GM23338 (cell line): ENCODE measurements at regions not wholly inside any gene's neighbourhood (a gene's known extent, or its start where the extent isn't known, plus 50 kb on each side); places are given as distances from the start of the nearest gene placed in this dataset.

Experiments
- ATAC-seq: fragments of 200-7000 bp; cut with Tn5 transposase; 3 replicates; pipeline ENCODE4 v1.9.1; 2020
- DNase-seq: peaks from one replicate; pipeline ENCODE4 v3.0.0-alpha.2; 2015; ENCODE audit warnings: low spot score
- H2AFZ ChIP-seq: fragments of 200-600 bp; sonication (generic); 2 replicates; pipeline ENCODE4 v1.8.0; 2016; ENCODE audit warnings: antibody characterized with exemption, mild to moderate bottlenecking, moderate library complexity
- H3F3A ChIP-seq: fragments of 200-600 bp; sonication (generic); replicated peaks from 2 replicates; pipeline ENCODE4 v1.8.0; 2017; ENCODE audit warnings: antibody characterized with exemption, mixed run types, low read depth
- H3K27ac ChIP-seq: fragments of 200-600 bp; sonication (generic); 2 replicates; pipeline ENCODE4 v1.6.1; 2016; ENCODE audit warnings: low read depth
- H3K27me3 ChIP-seq: fragments of 200-600 bp; sonication (generic); 2 replicates; pipeline ENCODE4 v1.8.0; 2016; ENCODE audit warnings: mild to moderate bottlenecking, mixed run types, moderate library complexity; ENCODE audit not compliant: insufficient read depth
- H3K36me3 ChIP-seq: fragments of 200-600 bp; sonication (generic); 2 replicates; pipeline ENCODE4 v1.8.0; 2016; ENCODE audit warnings: mild to moderate bottlenecking; ENCODE audit not compliant: insufficient read depth
- H3K4me1 ChIP-seq: fragments of 200-600 bp; sonication (generic); 2 replicates; pipeline ENCODE4 v1.8.0; 2016; ENCODE audit warnings: mild to moderate bottlenecking, moderate library complexity; ENCODE audit not compliant: insufficient read depth
- H3K4me2 ChIP-seq: fragments of 200-600 bp; sonication (generic); 2 replicates; pipeline ENCODE4 v1.7.1; 2017; ENCODE audit warnings: mixed run types
- H3K4me3 ChIP-seq: fragments of 200-600 bp; sonication (generic); 2 replicates; pipeline ENCODE4 v1.6.1; 2016; ENCODE audit warnings: mixed run types
- H3K79me2 ChIP-seq: fragments of 200-600 bp; sonication (generic); replicated peaks from 2 replicates; pipeline ENCODE4 v1.8.0; 2017; ENCODE audit warnings: mild to moderate bottlenecking; ENCODE audit not compliant: insufficient read depth
- H3K9me2 ChIP-seq: fragments of 200-600 bp; sonication (generic); 2 replicates; pipeline ENCODE4 v1.8.0; 2017; ENCODE audit not compliant: insufficient read depth
- H4K20me1 ChIP-seq: fragments of 200-600 bp; sonication (generic); replicated peaks from 2 replicates; pipeline ENCODE4 v1.8.0; 2017; ENCODE audit warnings: mild to moderate bottlenecking; ENCODE audit not compliant: insufficient read depth
- H3K27ac Mint-ChIP-seq: 2 replicates; pipeline ENCODE4 v1.8.0; 2020; ENCODE audit warnings: inconsistent platforms, mild to moderate bottlenecking, moderate library complexity, mixed read lengths
- H3K27me3 Mint-ChIP-seq: 3 replicates; pipeline ENCODE4 v1.8.0; 2022; ENCODE audit warnings: low read depth, mild to moderate bottlenecking, moderate library complexity, mixed read lengths, inconsistent platforms; ENCODE audit not compliant: insufficient read depth, poor library complexity
- H3K36me3 Mint-ChIP-seq: 3 replicates; pipeline ENCODE4 v1.8.0; 2021; ENCODE audit warnings: low read depth, mild to moderate bottlenecking, inconsistent platforms, moderate library complexity, mixed read lengths
- H3K4me1 Mint-ChIP-seq: 3 replicates; pipeline ENCODE4 v1.8.0; 2020; ENCODE audit warnings: mild to moderate bottlenecking, inconsistent platforms, mixed read lengths
- H3K4me3 Mint-ChIP-seq: 3 replicates; pipeline ENCODE4 v1.8.0; 2021; ENCODE audit warnings: moderate library complexity, mild to moderate bottlenecking, inconsistent platforms, mixed read lengths
- H3K9me3 Mint-ChIP-seq: 3 replicates; pipeline ENCODE4 v1.8.0; 2020; ENCODE audit warnings: moderate library complexity, mild to moderate bottlenecking, inconsistent platforms, mixed read lengths
- EZH2 ChIP-seq: fragments of 200-600 bp; sonication (generic); IDR thresholded peaks from one replicate; pipeline ENCODE4 v1.8.0; 2017; ENCODE audit warnings: antibody characterized with exemption, mild to moderate bottlenecking, low read depth; ENCODE audit not compliant: unreplicated experiment
- EZH2phosphoT487 ChIP-seq: fragments of 200-600 bp; sonication (generic); IDR thresholded peaks from one replicate; pipeline ENCODE4 v1.8.1; 2018; ENCODE audit warnings: antibody characterized with exemption; ENCODE audit not compliant: unreplicated experiment
- NANOG ChIP-seq: IDR thresholded peaks from 2 replicates; pipeline ENCODE4 v1.6.1; 2016; ENCODE audit warnings: antibody characterized with exemption, borderline replicate concordance
- POLR2AphosphoS5 ChIP-seq: IDR thresholded peaks from 2 replicates; pipeline ENCODE4 v1.6.1; 2016; ENCODE audit warnings: antibody characterized with exemption, low read depth
- ZNF114 ChIP-seq: fragments of 250-450 bp; sonication (Bioruptor Pico); IDR thresholded peaks from 2 replicates; pipeline ENCODE4 v1.5.0; 2020; ENCODE audit warnings: mild to moderate bottlenecking, moderate library complexity
- ZNF462 ChIP-seq: fragments of 250-450 bp; sonication (Bioruptor Pico); IDR thresholded peaks from 2 replicates; pipeline ENCODE4 v1.5.0; 2020; ENCODE audit warnings: mild to moderate bottlenecking, moderate library complexity

GRCh38 chr5:53319315-53319714, 161.1 kb upstream of the FST start (continued):
- TF ChIP-seq ZNF462 (CRISPR knock-in tag) (no peak), POLR2AphosphoS5 (no peak)

- Mint-ChIP-seq H3K27me3 (no peaks in the 10 kb centered on the region), H3K4me3 (no peak overlapping the region), H3K27ac (no peak overlapping the region), H3K9me3 (peaks cover 3% of the 10 kb centered on the region; the same call in 1 of the 3 replicates), H3K36me3 (no peaks in the 10 kb centered on the region), H3K4me1 (peaks cover 3% of the 10 kb centered on the region; the same call in 2 of the 3 replicates)
- no peaks in the 10 kb centered on the region for H3K9me2 ChIP-seq
- H3F3A ChIP-seq, result no peaks in the 10 kb centered on the region
- H3K36me3 ChIP-seq, result no peaks in the 10 kb centered on the region
- H3K4me3 ChIP-seq, result no peak overlapping the region
- TF ChIP-seq NANOG, result no peak
- H3K4me1 ChIP-seq, result no peaks in the 10 kb centered on the region
- no peak overlapping the region for H3K27ac ChIP-seq
- ATAC-seq (no peak), DNase-seq (no peak)
- H3K27me3 ChIP-seq, result no peaks in the 10 kb centered on the region
- H3K4me2 ChIP-seq, result no peak overlapping the region
- H4K20me1 ChIP-seq, result no peaks in the 10 kb centered on the region
- H2AFZ ChIP-seq, result no peak overlapping the region
- H3K79me2 ChIP-seq, result no peaks in the 10 kb centered on the region
These were observed 159.4 kb upstream of the FST start for GRCh38 chr5:53321073-53321472.

GRCh38 chr5:53321721-53322120, 158.7 kb upstream of the FST start:
- H3K36me3 Mint-ChIP-seq, result no peaks in the 10 kb centered on the region
- H3K4me3 Mint-ChIP-seq, result no peak overlapping the region
- TF ChIP-seq EZH2phosphoT487 (no peak), EZH2 (no peak), ZNF462 (CRISPR knock-in tag) (no peak), ZNF114 (CRISPR knock-in tag) (no peak)

More at GRCh38 chr5:53321721-53322120, 158.7 kb upstream of the FST start:
- Histone ChIP-seq H3K4me3 (no peak overlapping the region), H3K4me2 (no peak overlapping the region), H3K27me3 (no peaks in the 10 kb centered on the region), H3K9me2 (no peaks in the 10 kb centered on the region), H4K20me1 (no peaks in the 10 kb centered on the region), H3K27ac (no peak overlapping the region), H3F3A (no peaks in the 10 kb centered on the region), H3K79me2 (no peaks in the 10 kb centered on the region), H3K36me3 (no peaks in the 10 kb centered on the region), H3K4me1 (no peaks in the 10 kb centered on the region), H2AFZ (no peak overlapping the region)
- Mint-ChIP-seq H3K27me3 (no peaks in the 10 kb centered on the region), H3K9me3 (no peaks in the 10 kb centered on the region), H3K4me1 (peaks cover 3% of the 10 kb centered on the region; the same call in 2 of the 3 replicates), H3K27ac (no peak overlapping the region)
- DNase-seq, result no peak
- no peak for ATAC-seq
